GM12878 (cell line): ENCODE measurements at regions not wholly inside any gene's neighbourhood (a gene's known extent, or its start where the extent isn't known, plus 50 kb on each side); places are given as distances from the start of the nearest gene placed in this dataset.

Experiments
- ATAC-seq: fragments of 200-7000 bp; cut with Tn5 transposase; 3 replicates; pipeline ENCODE4 v1.9.1; 2020; ENCODE audit warnings: mild to moderate bottlenecking, moderate library complexity
- BruUV-seq: library from RNA; stranded (reverse); fragments of 400-500 nt; replicated peaks from 2 replicates; lab custom pipeline; 2021; lab: Mats Ljungman, UMichigan
- CTCF ChIA-PET: fragments of 300-600 bp; sonication (Branson Sonifier 250); formaldehyde crosslinking; extraction: SDS; loops from one replicate; lab custom pipeline; 2021; ENCODE audit warnings: inconsistent platforms; lab: Yijun Ruan, JAX
- POLR2A ChIA-PET: fragments of 350-600 bp; formaldehyde crosslinking; extraction: SDS; loops from one replicate; lab custom pipeline; 2021; ENCODE audit warnings: inconsistent platforms; lab: Charles Lee
- RAD21 ChIA-PET: fragments of 300-600 bp; sonication (Branson Sonifier 250); formaldehyde crosslinking; loops from one replicate; lab custom pipeline; 2023; ENCODE audit warnings: antibody characterized with exemption; ENCODE audit not compliant: unreplicated experiment; lab: Charles Lee
- SMC1A ChIA-PET: fragments of 300-600 bp; sonication (Branson Sonifier 250); formaldehyde crosslinking; loops from one replicate; lab custom pipeline; 2023; ENCODE audit not compliant: unreplicated experiment, uncharacterized antibody; lab: Charles Lee
- DNase-seq: peaks from one replicate; pipeline ENCODE4 v3.0.0-alpha.2; 2011; ENCODE audit warnings: low read depth, low spot score
- FAIRE-seq: peaks from 3 replicates; lab custom pipeline; 2011; peaks lifted over from hg19 to GRCh38; lab: Jason Lieb, UNC
- H2AFZ ChIP-seq: 2 replicates; pipeline ENCODE4 v1.6.0; 2011; ENCODE audit warnings: low read depth, low read length, control low read depth; ENCODE audit not compliant: control insufficient read depth
- H3K27ac ChIP-seq: 2 replicates; pipeline ENCODE4 v1.5.1; 2011; ENCODE audit warnings: control low read depth; ENCODE audit not compliant: control insufficient read depth, insufficient read depth
- H3K27me3 ChIP-seq, 2 experiments: replicated peaks in 1 of 2; 2 replicates each; pipeline versions ENCODE4 v1.6.0 to v1.6.1; 2011; ENCODE audit warnings: low read length in 1 of 2; ENCODE audit not compliant: control insufficient read depth in 2 of 2, insufficient read depth in 2 of 2
- H3K36me3 ChIP-seq, 2 experiments: 2 replicates each; pipeline ENCODE4 v1.5.1; 2011; ENCODE audit warnings: low read length in 1 of 2; ENCODE audit not compliant: control insufficient read depth in 2 of 2, insufficient read depth in 2 of 2
- H3K4me1 ChIP-seq: 2 replicates; pipeline ENCODE4 v1.6.1; 2011; ENCODE audit warnings: mild to moderate bottlenecking, low read length, moderate library complexity, mixed read lengths; ENCODE audit not compliant: control insufficient read depth, insufficient read depth
- H3K4me2 ChIP-seq: 2 replicates; pipeline ENCODE4 v1.6.0; 2011; ENCODE audit warnings: control low read depth; ENCODE audit not compliant: control insufficient read depth, insufficient read depth
- H3K4me3 ChIP-seq: fragments of 200-600 bp; sonication (generic); 2 replicates; pipeline ENCODE4 v1.5.1; 2016
- H3K79me2 ChIP-seq: 2 replicates; pipeline ENCODE4 v1.6.0; 2011; ENCODE audit warnings: low read length; ENCODE audit not compliant: control insufficient read depth, insufficient read depth
- H3K9ac ChIP-seq: 2 replicates; pipeline ENCODE4 v1.8.0; 2011; ENCODE audit warnings: low read length, control low read depth, mixed read lengths; ENCODE audit not compliant: control insufficient read depth, insufficient read depth
- H3K9me3 ChIP-seq: replicated peaks from 3 replicates; pipeline ENCODE4 v1.5.1; 2011; ENCODE audit warnings: mild to moderate bottlenecking, low read length; ENCODE audit not compliant: control insufficient read depth, insufficient read depth
- H4K20me1 ChIP-seq: 2 replicates; pipeline ENCODE4 v1.6.0; 2011; ENCODE audit not compliant: control insufficient read depth, insufficient read depth
- HDAC2 ChIP-seq: fragments of 200-600 bp; sonication (generic); IDR thresholded peaks from 2 replicates; pipeline ENCODE4 v1.6.1; 2017
- IRF4 ChIP-seq: IDR thresholded peaks from 2 replicates; pipeline ENCODE4 v1.6.1; 2011; ENCODE audit warnings: low read depth, low read length
- NR2C1 ChIP-seq: fragments of 450-650 bp; IDR thresholded peaks from 2 replicates; pipeline ENCODE4 v1.6.1; 2017; ENCODE audit warnings: antibody characterized with exemption, mild to moderate bottlenecking, moderate library complexity
- POLR2AphosphoS2 ChIP-seq: IDR thresholded peaks from 2 replicates; pipeline ENCODE4 v1.6.1; 2011; ENCODE audit warnings: low read depth, mild to moderate bottlenecking, low read length, improper control_type of control experiment, moderate library complexity
- REST ChIP-seq: IDR thresholded peaks from 2 replicates; pipeline ENCODE4 v1.6.1; 2012; ENCODE audit warnings: mild to moderate bottlenecking, low read depth, low read length
- SIN3A ChIP-seq: IDR thresholded peaks from 2 replicates; pipeline ENCODE4 v1.6.1; 2012; ENCODE audit warnings: low read depth, low read length, improper control_type of control experiment
- SRF ChIP-seq, 2 experiments: IDR thresholded peaks; 2 replicates each; pipeline ENCODE4 v1.6.1; 2011; ENCODE audit warnings: low read depth in 2 of 2, low read length in 2 of 2, mild to moderate bottlenecking in 1 of 2, moderate library complexity in 1 of 2
- TCF12 ChIP-seq: IDR thresholded peaks from 2 replicates; pipeline ENCODE4 v1.6.1; 2011; ENCODE audit warnings: low read depth, mild to moderate bottlenecking, low read length
- YBX1 ChIP-seq: fragments of 450-650 bp; IDR thresholded peaks from 2 replicates; pipeline ENCODE4 v1.6.1; 2016; ENCODE audit warnings: antibody characterized with exemption
- ZSCAN29 ChIP-seq: fragments of 450-650 bp; IDR thresholded peaks from 2 replicates; pipeline ENCODE4 v1.6.1; 2017; ENCODE audit warnings: mild to moderate bottlenecking, moderate library complexity
- ZZZ3 ChIP-seq: IDR thresholded peaks from 2 replicates; pipeline ENCODE4 v1.6.1; 2011; ENCODE audit warnings: low read depth; ENCODE audit not compliant: control insufficient read depth, insufficient read length
- WGBS: methylation state at CpG from one replicate; pipeline ENCODE4 v1.1.6; 2016; ENCODE audit warnings: low lambda C conversion rate; ENCODE audit not compliant: insufficient replicate concordance, insufficient coverage; ENCODE audit errors: missing lambda C conversion rate; 5-methylcytosine and 5-hydroxymethylcytosine counted together
- in situ Hi-C: fragments of 300-500 bp; cut with MboI; formaldehyde crosslinking; loops from 9 replicates; pipeline ENCODE4 v1.14.3; 2018; ENCODE audit warnings: mixed read lengths
- intact Hi-C: fragments of 100-400 bp; cut with micrococcal nuclease; formaldehyde crosslinking; loops from one replicate; pipeline ENCODE4 v1.14.2; 2022; ENCODE audit not compliant: unreplicated experiment
- TF ChIP-seq, protein P1 (sequence below): fragments of 450-650 bp; IDR thresholded peaks from 2 replicates; pipeline ENCODE4 v1.6.1; 2018; ENCODE audit warnings: borderline replicate concordance, mild to moderate bottlenecking; ENCODE audit not compliant: partially characterized antibody
- TF ChIP-seq, protein P2 (sequence below): IDR thresholded peaks from 2 replicates; pipeline ENCODE4 v1.6.1; 2011; ENCODE audit warnings: low read depth, mild to moderate bottlenecking, low read length, moderate library complexity, borderline replicate concordance; ENCODE audit errors: extremely low read depth

- ChIA-PET POLR2A (no interaction called here), CTCF (no interaction called here), RAD21 (no interaction called here), SMC1A (no interaction called here)
- no peak for ATAC-seq
- BruUV-seq = no TSS peak
- Histone ChIP-seq H3K79me2 (no peaks in the 10 kb centered on the region), H3K36me3 (no peaks in the 10 kb centered on the region), H3K27me3 (peaks cover 4% of the 10 kb centered on the region in 2 experiments), H4K20me1 (no peaks in the 10 kb centered on the region), H3K4me2 (no peak overlapping the region), H3K27ac (no peak overlapping the region), H2AFZ (no peak overlapping the region), H3K4me1 (no peaks in the 10 kb centered on the region), H3K9me3 (no peaks in the 10 kb centered on the region), H3K9ac (no peak overlapping the region), H3K4me3 (no peak overlapping the region)
- no peak for DNase-seq
- FAIRE-seq = no peak
- intact Hi-C loops (no loop called here), in situ Hi-C loops (no loop called here)
- 32% methylated on average over 4 of the region's 4 CpGs for WGBS
- TF ChIP-seq SIN3A = no peak
These were observed 150.6 kb upstream of the CADM1 start for GRCh38 chr11:115654792-115655191.

- H3K4me2 ChIP-seq = no peak overlapping the region
- ChIA-PET SMC1A (no interaction called here), POLR2A (no interaction called here), RAD21 (no interaction called here), CTCF (no interaction called here)
- no peak overlapping the region for H3K9ac ChIP-seq
- FAIRE-seq = no peak
- intact Hi-C loops (no loop called here), in situ Hi-C loops (no loop called here)
- H2AFZ ChIP-seq = no peak overlapping the region
- no peaks in the 10 kb centered on the region for H4K20me1 ChIP-seq
- H3K27me3 ChIP-seq = peaks cover 0 to 4% of the 10 kb centered on the region in 2 experiments; a peak in 1 of 4 replicates
- no peaks in the 10 kb centered on the region for H3K36me3 ChIP-seq
- DNase-seq = no peak
- no peaks in the 10 kb centered on the region for H3K4me1 ChIP-seq
- H3K79me2 ChIP-seq = no peaks in the 10 kb centered on the region
- H3K27ac ChIP-seq = no peak overlapping the region
- 33% methylated on average over 13 of the region's 13 CpGs for WGBS
- no TSS peak for BruUV-seq
- no peak overlapping the region for H3K4me3 ChIP-seq
- ATAC-seq = no peak
- H3K9me3 ChIP-seq = no peaks in the 10 kb centered on the region
- TF ChIP-seq REST (no peak), SRF (IDR thresholded peaks at IDR 0.05; ENCODE audit: low read depth in 2 of 2, low read length in 2 of 2) (no peak), POLR2AphosphoS2 (no peak), TCF12 (no peak), YBX1 (no peak), HDAC2 (no peak), ZZZ3 (no peak), ZSCAN29 (no peak), IRF4 (no peak), NR2C1 (no peak)
- TF ChIP-seq, protein P1, sequence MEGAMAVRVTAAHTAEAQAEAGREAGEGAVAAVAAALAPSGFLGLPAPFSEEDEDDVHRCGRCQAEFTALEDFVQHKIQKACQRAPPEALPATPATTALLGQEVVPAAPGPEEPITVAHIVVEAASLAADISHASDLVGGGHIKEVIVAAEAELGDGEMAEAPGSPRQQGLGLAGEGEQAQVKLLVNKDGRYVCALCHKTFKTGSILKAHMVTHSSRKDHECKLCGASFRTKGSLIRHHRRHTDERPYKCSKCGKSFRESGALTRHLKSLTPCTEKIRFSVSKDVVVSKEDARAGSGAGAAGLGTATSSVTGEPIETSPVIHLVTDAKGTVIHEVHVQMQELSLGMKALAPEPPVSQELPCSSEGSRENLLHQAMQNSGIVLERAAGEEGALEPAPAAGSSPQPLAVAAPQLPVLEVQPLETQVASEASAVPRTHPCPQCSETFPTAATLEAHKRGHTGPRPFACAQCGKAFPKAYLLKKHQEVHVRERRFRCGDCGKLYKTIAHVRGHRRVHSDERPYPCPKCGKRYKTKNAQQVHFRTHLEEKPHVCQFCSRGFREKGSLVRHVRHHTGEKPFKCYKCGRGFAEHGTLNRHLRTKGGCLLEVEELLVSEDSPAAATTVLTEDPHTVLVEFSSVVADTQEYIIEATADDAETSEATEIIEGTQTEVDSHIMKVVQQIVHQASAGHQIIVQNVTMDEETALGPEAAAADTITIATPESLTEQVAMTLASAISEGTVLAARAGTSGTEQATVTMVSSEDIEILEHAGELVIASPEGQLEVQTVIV = no peak
- TF ChIP-seq, protein P2, sequence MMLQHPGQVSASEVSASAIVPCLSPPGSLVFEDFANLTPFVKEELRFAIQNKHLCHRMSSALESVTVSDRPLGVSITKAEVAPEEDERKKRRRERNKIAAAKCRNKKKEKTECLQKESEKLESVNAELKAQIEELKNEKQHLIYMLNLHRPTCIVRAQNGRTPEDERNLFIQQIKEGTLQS = no peak
These were observed 149.7 kb upstream of the CADM1 start for GRCh38 chr11:115653926-115654325.
